CD4-positive, CD25-positive, alpha-beta regulatory T cell (primary cell): ENCODE measurements at regions not wholly inside any gene's neighbourhood (a gene's known extent, or its start where the extent isn't known, plus 50 kb on each side); places are given as distances from the start of the nearest gene placed in this dataset.

Experiments used
- ATAC-seq, 2 donors: fragments of 150-1000 bp; cut with Tn5 transposase; one replicate each; pipeline ENCODE4 v1.10.0; 2021; ENCODE audit warnings: low read depth in 2 of 2, moderate number of reproducible peaks in 2 of 2, moderate library complexity in 1 of 2
- DNase-seq, 3 donors: peaks; one replicate each; pipeline versions ENCODE4 v3.0.0 to v3.0.0-alpha.2; 2012 to 2022; ENCODE audit warnings: mixed read lengths in 1 of 3
- H3K27ac ChIP-seq: one replicate; pipeline ENCODE4 v1.7.0; 2013; ENCODE audit warnings: mild to moderate bottlenecking, low read length; ENCODE audit not compliant: insufficient read depth, poor library complexity, severe bottlenecking
- H3K27me3 ChIP-seq: one replicate; pipeline ENCODE4 v1.7.0; 2013; ENCODE audit warnings: low read length; ENCODE audit not compliant: control insufficient read depth, insufficient read depth
- H3K36me3 ChIP-seq: one replicate; pipeline ENCODE4 v1.7.0; 2013; ENCODE audit warnings: mild to moderate bottlenecking, low read length, moderate library complexity; ENCODE audit not compliant: control insufficient read depth, insufficient read depth
- H3K4me1 ChIP-seq: 2 replicates; pipeline ENCODE4 v1.7.0; 2013; ENCODE audit warnings: mild to moderate bottlenecking, low read length; ENCODE audit not compliant: insufficient read depth, control insufficient read depth, poor library complexity, severe bottlenecking
- H3K4me3 ChIP-seq: one replicate; pipeline ENCODE4 v1.7.0; 2013; ENCODE audit warnings: low read depth, mild to moderate bottlenecking, low read length, moderate library complexity
- H3K9me3 ChIP-seq, 2 experiments: 1 replicate in 1 of 2; 2 replicates in 1 of 2; pipeline ENCODE4 v1.7.0; 2013; ENCODE audit warnings: low read length in 2 of 2, mild to moderate bottlenecking in 1 of 2, moderate library complexity in 1 of 2; ENCODE audit not compliant: control insufficient read depth in 2 of 2
- H3K27ac Mint-ChIP-seq, 3 donors: one replicate each; pipeline ENCODE4 v1.8.0; 2020 to 2022; ENCODE audit warnings: mild to moderate bottlenecking in 3 of 3, mixed read lengths in 3 of 3, moderate library complexity in 2 of 3
- H3K27me3 Mint-ChIP-seq: one replicate; pipeline ENCODE4 v1.8.0; 2022; ENCODE audit warnings: mild to moderate bottlenecking, mixed read lengths
- H3K36me3 Mint-ChIP-seq: one replicate; pipeline ENCODE4 v1.8.0; 2020; ENCODE audit warnings: mixed read lengths
- H3K4me1 Mint-ChIP-seq, 4 donors: one replicate each; pipeline ENCODE4 v1.8.0; 2020 to 2022; ENCODE audit warnings: mixed read lengths in 4 of 4, mild to moderate bottlenecking in 1 of 4
- H3K4me3 Mint-ChIP-seq, 4 donors: one replicate each; pipeline ENCODE4 v1.8.0; 2020 to 2022; ENCODE audit warnings: mild to moderate bottlenecking in 4 of 4, mixed read lengths in 4 of 4, moderate library complexity in 3 of 4
- H3K9me3 Mint-ChIP-seq, 7 donors: one replicate each; pipeline ENCODE4 v1.8.0; 2020 to 2022; ENCODE audit warnings: mixed read lengths in 7 of 7, mild to moderate bottlenecking in 3 of 7, moderate library complexity in 2 of 7

- Mint-ChIP-seq H3K36me3 (no peaks in the 10 kb centered on the region), H3K27me3 (peaks cover 29% of the 10 kb centered on the region), H3K9me3 (peaks cover 0 to 4% (median 0%) of the 10 kb centered on the region in 7 donors), H3K4me1 (no peaks in the 10 kb centered on the region), H3K27ac (no peak overlapping the region), H3K4me3 (no peak overlapping the region)
- no peak for ATAC-seq
- H3K27me3 ChIP-seq: peaks cover 3% of the 10 kb centered on the region
- H3K9me3 ChIP-seq: no peaks in the 10 kb centered on the region
- no peak for DNase-seq
- H3K27ac ChIP-seq: no peak overlapping the region
- no peaks in the 10 kb centered on the region for H3K36me3 ChIP-seq
- H3K4me1 ChIP-seq: no peaks in the 10 kb centered on the region
- H3K4me3 ChIP-seq: no peak overlapping the region
Observed at GRCh38 chr4:152165146-152165545, 370.7 kb downstream of the FBXW7 start.

DNA sequence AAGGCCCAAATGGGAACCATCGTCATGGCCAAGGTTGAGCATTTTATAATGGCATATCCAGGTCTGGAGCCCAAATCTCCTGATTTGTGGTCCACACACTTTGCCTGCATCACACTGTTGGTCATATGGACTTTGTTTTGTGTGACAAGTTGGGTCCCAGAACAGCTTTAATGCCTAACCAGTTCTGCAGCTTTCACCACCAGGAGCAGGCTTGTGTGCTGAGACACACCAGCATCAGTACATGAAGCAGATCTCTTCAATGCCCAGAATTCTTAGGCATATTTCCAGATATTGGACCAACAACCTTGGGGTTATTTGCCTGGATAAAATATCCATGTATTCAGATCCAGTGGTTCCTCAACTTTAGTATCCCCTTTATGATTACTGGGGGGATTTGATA, 371.3 kb downstream of the FBXW7 start:
- Histone ChIP-seq H3K9me3 (no peaks in the 10 kb centered on the region), H3K4me1 (no peaks in the 10 kb centered on the region), H3K27me3 (peaks cover 3% of the 10 kb centered on the region), H3K4me3 (no peak overlapping the region), H3K36me3 (no peaks in the 10 kb centered on the region), H3K27ac (no peak overlapping the region)
- Mint-ChIP-seq H3K4me3 (no peak overlapping the region), H3K4me1 (no peaks in the 10 kb centered on the region), H3K9me3 (peaks cover 0 to 4% (median 0%) of the 10 kb centered on the region in 7 donors), H3K27ac (no peak overlapping the region), H3K27me3 (peaks cover 29% of the 10 kb centered on the region), H3K36me3 (no peaks in the 10 kb centered on the region)
- DNase-seq (no peak), ATAC-seq (no peak)

DNA sequence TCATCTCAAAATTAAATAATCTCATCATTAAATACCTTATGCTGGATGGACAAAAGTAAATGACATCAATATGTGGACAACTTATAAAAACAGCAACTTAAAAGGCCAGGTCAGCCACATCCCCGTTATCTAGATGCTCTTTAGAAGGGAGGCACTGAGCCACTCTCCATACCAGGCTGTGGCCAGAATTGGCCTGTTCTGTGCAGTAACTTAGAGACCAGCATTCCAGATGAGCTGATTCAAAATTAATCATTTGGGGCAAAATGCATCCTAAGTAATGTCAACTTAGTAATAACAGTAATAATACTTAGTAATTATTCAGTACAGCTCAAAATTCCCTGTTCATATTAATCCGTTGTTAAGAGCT, 373.6 kb downstream of the FBXW7 start:
- H3K36me3 ChIP-seq: no peaks in the 10 kb centered on the region
- H3K36me3 Mint-ChIP-seq: no peaks in the 10 kb centered on the region
- no peak overlapping the region for H3K27ac ChIP-seq
- peaks cover 22% of the 10 kb centered on the region for H3K27me3 Mint-ChIP-seq
- H3K9me3 ChIP-seq: no peaks in the 10 kb centered on the region
- H3K27ac Mint-ChIP-seq: no peak overlapping the region
- no peak overlapping the region for H3K4me3 ChIP-seq
- H3K27me3 ChIP-seq: peaks cover 3% of the 10 kb centered on the region
- DNase-seq (no peak), ATAC-seq (no peak)
- no peaks in the 10 kb centered on the region for H3K4me1 ChIP-seq
- peaks cover 0 to 12% (median 5%) of the 10 kb centered on the region in 4 donors for H3K4me1 Mint-ChIP-seq
- peaks cover 0 to 4% (median 0%) of the 10 kb centered on the region in 7 donors for H3K9me3 Mint-ChIP-seq
- no peak overlapping the region for H3K4me3 Mint-ChIP-seq

DNA sequence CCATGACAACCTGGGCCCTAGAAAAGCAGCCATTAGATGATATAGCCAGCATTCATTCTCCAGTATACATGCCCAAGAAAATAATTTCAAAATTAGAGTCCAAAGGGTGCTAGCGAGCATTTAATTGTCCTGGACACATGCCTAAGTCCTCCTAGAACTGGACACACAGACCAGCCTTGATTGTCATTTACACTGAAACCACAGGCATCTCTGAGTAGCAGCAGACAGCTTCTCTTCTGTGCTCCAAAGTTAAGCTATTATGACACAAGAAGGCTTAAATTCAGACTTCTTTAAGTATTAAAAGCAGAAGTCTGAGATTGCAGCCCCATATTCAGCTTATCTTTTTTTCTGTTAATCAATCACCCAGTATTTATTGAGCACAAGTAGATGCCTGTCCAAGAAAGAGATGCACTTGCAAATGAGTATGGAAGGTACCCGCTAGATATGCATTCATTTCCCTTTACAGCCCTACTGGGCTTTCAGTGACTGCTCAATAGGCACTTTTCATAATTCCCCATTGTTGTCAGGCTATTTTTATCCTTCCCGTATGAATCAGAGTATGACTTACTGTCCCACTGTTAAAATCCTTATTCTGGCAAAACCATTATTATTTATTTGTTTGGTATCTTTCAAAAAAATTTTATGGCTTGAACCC, 374.1 kb downstream of the FBXW7 start:
- no peak overlapping the region for H3K27ac ChIP-seq
- H3K36me3 Mint-ChIP-seq: no peaks in the 10 kb centered on the region
- peaks cover 18% of the 10 kb centered on the region for H3K27me3 Mint-ChIP-seq
- peaks cover 0 to 4% (median 0%) of the 10 kb centered on the region in 7 donors for H3K9me3 Mint-ChIP-seq
- peaks cover 0 to 17% (median 6%) of the 10 kb centered on the region in 4 donors for H3K4me1 Mint-ChIP-seq
- DNase-seq (no peak), ATAC-seq (no peak)
- no peak overlapping the region for H3K4me3 ChIP-seq
- no peaks in the 10 kb centered on the region for H3K36me3 ChIP-seq
- H3K4me3 Mint-ChIP-seq: no peak overlapping the region
- H3K9me3 ChIP-seq: no peaks in the 10 kb centered on the region
- no peak overlapping the region for H3K27ac Mint-ChIP-seq
- H3K4me1 ChIP-seq: no peaks in the 10 kb centered on the region
- peaks cover 3% of the 10 kb centered on the region for H3K27me3 ChIP-seq

DNA sequence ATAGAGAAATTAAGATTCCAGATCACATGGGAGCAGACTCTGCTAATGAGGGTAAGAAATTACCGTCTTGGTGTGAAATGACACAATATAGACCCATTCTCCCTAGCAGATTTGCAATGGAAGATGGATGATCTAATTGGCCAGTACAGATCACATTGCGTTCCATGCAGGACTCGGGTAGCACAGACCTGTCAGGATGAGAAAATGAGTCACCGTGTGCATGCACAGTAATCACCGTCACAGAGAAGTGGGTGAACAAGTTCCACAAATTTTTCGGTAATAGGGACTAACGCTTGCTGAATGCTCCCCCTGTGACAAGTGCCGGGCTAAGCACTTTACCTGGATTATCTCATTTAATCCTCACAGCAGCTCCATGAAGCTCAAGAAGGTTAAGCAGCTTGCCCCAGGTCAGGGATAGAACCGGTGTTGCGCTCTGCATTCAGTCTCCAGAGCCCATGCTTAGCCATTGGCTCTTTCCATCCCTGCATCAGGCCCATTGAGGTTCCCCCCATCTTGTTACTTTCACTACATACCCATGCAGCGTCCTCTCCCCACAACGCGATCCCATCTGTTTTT, 375.6 kb downstream of the FBXW7 start:
- H3K4me1 Mint-ChIP-seq: peaks cover 0 to 18% (median 6%) of the 10 kb centered on the region in 4 donors
- H3K9me3 Mint-ChIP-seq: peaks cover 0 to 3% (median 0%) of the 10 kb centered on the region in 7 donors
- no peaks in the 10 kb centered on the region for H3K36me3 ChIP-seq
- H3K4me3 Mint-ChIP-seq: no peak overlapping the region
- peaks cover 3% of the 10 kb centered on the region for H3K27me3 ChIP-seq
- DNase-seq: no peak
- H3K4me1 ChIP-seq: no peaks in the 10 kb centered on the region
- peaks cover 12% of the 10 kb centered on the region for H3K27me3 Mint-ChIP-seq
- H3K36me3 Mint-ChIP-seq: no peaks in the 10 kb centered on the region
- no peak for ATAC-seq
- H3K9me3 ChIP-seq: no peaks in the 10 kb centered on the region
- no peak overlapping the region for H3K27ac Mint-ChIP-seq
- H3K4me3 ChIP-seq: no peak overlapping the region
- no peak overlapping the region for H3K27ac ChIP-seq

- Histone ChIP-seq H3K9me3 (no peaks in the 10 kb centered on the region), H3K27ac (no peak overlapping the region), H3K27me3 (peaks cover 3% of the 10 kb centered on the region), H3K4me1 (no peaks in the 10 kb centered on the region), H3K4me3 (no peak overlapping the region), H3K36me3 (no peaks in the 10 kb centered on the region)
- H3K36me3 Mint-ChIP-seq: no peaks in the 10 kb centered on the region
- DNase-seq: no peak
- peaks cover 0 to 4% (median 2%) of the 10 kb centered on the region in 7 donors for H3K9me3 Mint-ChIP-seq
- no peak for ATAC-seq
- no peak overlapping the region for H3K4me3 Mint-ChIP-seq
- H3K4me1 Mint-ChIP-seq: peaks cover 0 to 23% (median 8%) of the 10 kb centered on the region in 4 donors
- peaks cover 12% of the 10 kb centered on the region for H3K27me3 Mint-ChIP-seq
- no peak overlapping the region for H3K27ac Mint-ChIP-seq
Observed at GRCh38 chr4:152159773-152160172, 376.1 kb downstream of the FBXW7 start.

- Mint-ChIP-seq H3K9me3 (peaks cover 0 to 5% (median 0%) of the 10 kb centered on the region in 7 donors), H3K4me1 (peaks cover 0 to 28% (median 10%) of the 10 kb centered on the region in 4 donors), H3K36me3 (no peaks in the 10 kb centered on the region), H3K4me3 (no peak overlapping the region), H3K27ac (peak overlapping the region in 2 of 3 donors; percentile 31 to 86), H3K27me3 (no peaks in the 10 kb centered on the region)
- no peaks in the 10 kb centered on the region for H3K36me3 ChIP-seq
- H3K4me3 ChIP-seq: no peak overlapping the region
- DNase-seq (no peak), ATAC-seq (no peak)
- no peaks in the 10 kb centered on the region for H3K4me1 ChIP-seq
- no peaks in the 10 kb centered on the region for H3K27me3 ChIP-seq
- H3K9me3 ChIP-seq: no peaks in the 10 kb centered on the region
- no peak overlapping the region for H3K27ac ChIP-seq
Observed at GRCh38 chr4:152158225-152158624, 377.7 kb downstream of the FBXW7 start.

DNA sequence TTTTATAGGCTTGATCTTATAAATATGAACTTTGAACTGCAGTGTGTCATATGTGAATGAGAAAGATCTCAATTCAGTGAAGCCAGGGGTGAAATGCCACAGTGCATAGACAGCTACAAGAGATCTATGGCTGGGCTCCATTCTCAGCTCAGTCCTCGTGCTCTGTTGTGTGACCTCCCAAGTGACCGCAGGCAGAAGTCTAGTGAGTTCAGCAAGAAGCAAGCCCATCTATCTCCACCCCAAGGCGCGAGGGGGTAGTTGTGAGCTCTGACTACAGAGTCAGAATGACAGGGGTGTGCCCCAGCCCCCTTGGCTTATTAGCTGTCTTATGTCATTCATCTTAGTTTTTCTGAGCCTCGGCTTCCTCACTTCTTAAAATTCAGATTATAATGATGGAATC, 378.3 kb downstream of the FBXW7 start:
- H3K27me3 ChIP-seq: no peaks in the 10 kb centered on the region
- no peaks in the 10 kb centered on the region for H3K4me1 ChIP-seq
- H3K27me3 Mint-ChIP-seq: no peaks in the 10 kb centered on the region
- H3K9me3 Mint-ChIP-seq: peaks cover 0 to 5% (median 0%) of the 10 kb centered on the region in 7 donors
- no peaks in the 10 kb centered on the region for H3K36me3 ChIP-seq
- H3K36me3 Mint-ChIP-seq: no peaks in the 10 kb centered on the region
- peaks cover 0 to 28% (median 13%) of the 10 kb centered on the region in 4 donors for H3K4me1 Mint-ChIP-seq
- peak overlapping the region in 1 of 4 donors; percentile 23 for H3K4me3 Mint-ChIP-seq
- H3K27ac Mint-ChIP-seq: peak overlapping the region in 2 of 3 donors; percentile 12 to 86
- DNase-seq (no peak), ATAC-seq (no peak)
- no peaks in the 10 kb centered on the region for H3K9me3 ChIP-seq
- no peak overlapping the region for H3K4me3 ChIP-seq
- H3K27ac ChIP-seq: no peak overlapping the region
